AG09319 (cell line): ENCODE measurements at regions not wholly inside any gene's neighbourhood (a gene's known extent, or its start where the extent isn't known, plus 50 kb on each side); places are given as distances from the start of the nearest gene placed in this dataset.
"Not testable (repeated sequence)": the region's sequence is repeated elsewhere in the genome, so short reads cannot be mapped to it uniquely, and the experiment has no call there.

ENCODE experiments used
- DNase-seq: peaks from one replicate; pipeline ENCODE4 v3.0.0-alpha.2; 2010; ENCODE audit warnings: low read depth; ENCODE audit errors: extremely low read depth
- TF ChIP-seq, protein P1 (sequence below): IDR thresholded peaks from 2 replicates; pipeline ENCODE4 v1.5.1; 2011; ENCODE audit warnings: low read depth, mild to moderate bottlenecking, inconsistent platforms, low read length, moderate library complexity

DNA sequence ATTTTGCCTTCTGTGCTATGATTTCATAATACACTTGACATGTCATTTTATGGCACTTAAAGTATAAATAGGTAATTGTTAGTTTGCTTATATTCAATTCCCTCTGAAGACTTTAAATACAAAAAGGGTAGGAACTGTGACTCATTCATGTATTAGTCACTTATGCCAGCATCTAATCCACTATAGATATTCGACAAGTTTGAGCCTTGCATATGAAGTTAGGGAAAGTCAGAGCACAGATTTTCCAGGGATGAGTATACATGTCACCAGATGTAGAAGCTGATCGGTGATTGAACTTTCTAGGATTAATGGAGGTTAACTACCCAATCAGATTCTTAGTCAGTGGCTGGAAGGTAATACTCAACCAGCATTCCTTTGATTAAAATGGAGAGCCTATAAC, 1321.5 kb downstream of the XPNPEP1 start:
- no peak for DNase-seq
- TF ChIP-seq, protein P1, sequence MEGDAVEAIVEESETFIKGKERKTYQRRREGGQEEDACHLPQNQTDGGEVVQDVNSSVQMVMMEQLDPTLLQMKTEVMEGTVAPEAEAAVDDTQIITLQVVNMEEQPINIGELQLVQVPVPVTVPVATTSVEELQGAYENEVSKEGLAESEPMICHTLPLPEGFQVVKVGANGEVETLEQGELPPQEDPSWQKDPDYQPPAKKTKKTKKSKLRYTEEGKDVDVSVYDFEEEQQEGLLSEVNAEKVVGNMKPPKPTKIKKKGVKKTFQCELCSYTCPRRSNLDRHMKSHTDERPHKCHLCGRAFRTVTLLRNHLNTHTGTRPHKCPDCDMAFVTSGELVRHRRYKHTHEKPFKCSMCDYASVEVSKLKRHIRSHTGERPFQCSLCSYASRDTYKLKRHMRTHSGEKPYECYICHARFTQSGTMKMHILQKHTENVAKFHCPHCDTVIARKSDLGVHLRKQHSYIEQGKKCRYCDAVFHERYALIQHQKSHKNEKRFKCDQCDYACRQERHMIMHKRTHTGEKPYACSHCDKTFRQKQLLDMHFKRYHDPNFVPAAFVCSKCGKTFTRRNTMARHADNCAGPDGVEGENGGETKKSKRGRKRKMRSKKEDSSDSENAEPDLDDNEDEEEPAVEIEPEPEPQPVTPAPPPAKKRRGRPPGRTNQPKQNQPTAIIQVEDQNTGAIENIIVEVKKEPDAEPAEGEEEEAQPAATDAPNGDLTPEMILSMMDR: no peak

DNA sequence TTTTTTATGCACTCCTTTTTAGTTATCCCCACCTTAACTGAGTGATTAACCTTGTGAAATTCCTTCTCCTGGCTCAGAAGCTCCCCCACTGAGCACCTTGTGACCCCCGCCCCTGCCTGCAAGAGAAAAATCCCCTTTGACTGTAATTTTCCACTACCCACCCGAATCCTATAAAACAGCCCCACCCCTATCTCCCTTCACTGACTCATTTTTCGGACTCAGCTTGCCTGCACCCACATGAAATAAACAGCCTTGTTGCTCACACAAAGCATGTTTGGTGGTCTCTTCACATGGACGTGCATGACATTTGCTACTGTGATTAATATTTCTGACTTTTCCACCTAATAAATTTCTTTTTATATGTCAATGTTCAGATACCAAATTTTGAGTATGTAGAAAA, 1322.8 kb downstream of the XPNPEP1 start:
- not testable (repeated sequence) for DNase-seq

DNA sequence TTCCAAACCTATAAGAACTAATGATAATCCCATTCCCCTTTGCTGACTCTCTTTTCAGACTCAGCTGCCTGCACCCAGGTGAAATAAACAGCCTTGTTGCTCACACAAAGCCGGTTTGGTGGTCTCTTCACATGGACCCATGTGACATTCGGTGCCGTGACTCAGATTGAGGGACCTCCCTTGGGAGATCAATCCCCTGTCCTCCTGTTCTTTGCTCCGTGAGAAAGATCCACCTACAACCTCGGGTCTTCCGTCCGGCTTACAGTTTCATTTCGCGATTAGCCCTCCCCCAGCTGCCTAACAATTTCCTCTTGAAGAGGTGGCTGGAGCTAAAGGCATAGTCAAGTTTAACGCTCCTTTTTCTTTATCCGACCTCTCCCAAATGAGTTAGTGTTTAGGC, 1324.0 kb downstream of the XPNPEP1 start:
- not testable (repeated sequence) for DNase-seq

DNA sequence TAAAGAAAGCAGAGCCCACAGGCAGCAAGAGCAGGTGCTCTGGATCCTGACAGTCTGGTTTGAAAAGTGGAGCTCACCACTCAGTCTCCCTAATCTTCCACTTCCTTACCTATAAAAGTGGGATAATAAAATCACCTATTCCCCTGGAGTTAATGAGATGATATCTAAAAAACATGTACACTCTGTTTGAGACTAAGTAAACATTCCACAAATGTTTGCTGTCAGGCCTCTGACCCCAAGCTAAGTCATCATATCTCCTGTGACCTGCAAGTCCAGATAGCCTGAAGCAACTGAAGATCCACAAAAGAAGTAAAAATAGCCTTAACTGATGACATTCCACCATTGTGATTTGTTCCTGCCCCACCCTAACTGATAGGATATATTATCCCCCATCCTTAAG, 1324.5 kb downstream of the XPNPEP1 start:
- TF ChIP-seq, protein P1: no peak
- no peak for DNase-seq

DNA sequence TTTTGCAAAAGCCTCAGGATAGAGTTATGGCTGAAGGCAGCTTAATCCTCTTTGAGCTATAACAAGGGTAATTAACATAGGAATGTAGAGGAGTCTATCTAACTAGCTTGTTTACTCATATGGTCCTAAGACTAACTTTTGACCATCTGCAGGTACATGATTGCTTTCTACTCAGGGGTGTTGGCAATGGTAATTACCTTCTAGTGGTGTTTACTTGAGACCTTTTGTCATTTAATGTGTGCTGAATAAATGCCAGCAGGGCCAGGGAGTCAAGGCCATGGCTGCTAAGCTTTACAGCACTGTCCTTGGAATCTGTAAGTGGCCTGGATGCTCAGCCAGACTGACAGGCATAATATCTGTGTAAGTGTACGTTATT, 1325.0 kb downstream of the XPNPEP1 start:
- TF ChIP-seq, protein P1: no peak

DNA sequence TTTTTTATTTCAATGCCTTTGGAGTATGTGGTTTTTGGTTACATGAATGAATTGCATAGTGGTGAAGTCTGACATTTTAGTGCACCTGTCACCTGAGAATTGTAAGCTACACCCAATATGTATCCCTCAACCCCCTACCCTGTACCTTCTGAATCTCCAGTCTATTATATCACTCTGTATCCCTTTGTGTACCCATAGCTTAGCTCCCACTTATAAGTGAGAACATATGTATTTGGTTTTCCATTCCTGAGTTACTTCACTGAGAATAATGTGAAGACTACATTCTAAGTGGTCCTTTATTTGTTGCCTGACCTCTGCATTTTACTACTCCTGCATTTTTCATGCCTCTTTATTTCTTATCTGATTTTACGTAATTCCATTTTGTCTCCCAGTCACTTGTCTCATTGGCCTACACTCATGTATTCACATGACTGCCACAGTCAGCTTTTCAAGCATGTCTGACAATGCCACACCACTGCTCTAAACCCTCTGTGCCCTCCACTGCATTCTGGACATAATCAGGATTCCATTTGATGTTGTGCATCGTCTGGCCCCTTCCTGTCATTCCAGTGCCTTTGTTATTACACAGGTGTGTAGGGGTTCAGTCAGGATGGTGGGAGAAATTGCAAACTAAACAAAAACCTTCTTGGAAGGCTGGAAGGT, 1325.5 kb downstream of the XPNPEP1 start:
- TF ChIP-seq, protein P1: no peak
- no peak for DNase-seq

More for the DNA sequence above, 1325.0 kb downstream of the XPNPEP1 start:
- no peak for DNase-seq

DNA sequence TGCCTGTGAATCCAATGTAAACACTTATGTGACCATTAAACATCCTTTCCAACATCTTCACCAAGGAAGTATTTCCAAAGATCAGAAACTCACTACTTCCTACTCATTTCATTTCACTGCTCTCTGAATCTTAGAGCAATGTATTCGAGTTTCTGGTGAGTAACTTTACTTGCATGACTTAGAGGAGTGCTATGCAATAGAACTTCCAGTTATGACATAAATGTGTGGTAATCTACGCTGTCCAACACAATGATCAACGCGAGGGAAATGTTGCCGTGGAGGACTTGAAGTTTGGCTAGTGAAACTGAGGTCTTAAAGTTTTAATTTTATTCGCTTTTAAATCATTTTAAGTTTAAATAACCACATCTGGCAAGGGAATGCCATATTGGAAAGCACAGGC, 1326.3 kb downstream of the XPNPEP1 start:
- no peak for DNase-seq
- TF ChIP-seq, protein P1: no peak

DNA sequence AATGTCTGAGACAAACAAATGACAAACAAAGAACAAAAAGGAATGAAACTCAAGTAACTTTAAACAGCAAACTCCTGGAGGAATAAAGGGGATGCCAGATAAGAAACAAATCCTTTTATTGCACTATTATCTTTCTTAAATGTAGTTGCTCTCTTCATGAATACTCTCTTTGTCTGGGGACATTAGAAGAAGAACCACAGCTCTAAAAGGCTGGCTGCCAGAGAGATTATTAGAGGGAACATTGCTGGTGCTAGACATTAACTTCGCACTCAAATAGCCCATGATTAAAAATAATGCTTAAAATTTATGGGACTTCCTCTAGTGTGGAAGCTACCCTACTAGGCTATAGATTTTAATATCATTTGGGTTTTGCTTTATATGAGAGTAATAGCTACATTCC, 1330.4 kb downstream of the XPNPEP1 start:
- no peak for DNase-seq
- TF ChIP-seq, protein P1: no peak
